ENCODE measurements at regions not wholly inside any gene's neighbourhood (a gene's known extent, or its start where the extent isn't known, plus 50 kb on each side); places are given as distances from the start of the nearest gene placed in this dataset.
"Not testable (repeated sequence)": the region's sequence is repeated elsewhere in the genome, so short reads cannot be mapped to it uniquely, and the experiment has no call there.

DNA sequence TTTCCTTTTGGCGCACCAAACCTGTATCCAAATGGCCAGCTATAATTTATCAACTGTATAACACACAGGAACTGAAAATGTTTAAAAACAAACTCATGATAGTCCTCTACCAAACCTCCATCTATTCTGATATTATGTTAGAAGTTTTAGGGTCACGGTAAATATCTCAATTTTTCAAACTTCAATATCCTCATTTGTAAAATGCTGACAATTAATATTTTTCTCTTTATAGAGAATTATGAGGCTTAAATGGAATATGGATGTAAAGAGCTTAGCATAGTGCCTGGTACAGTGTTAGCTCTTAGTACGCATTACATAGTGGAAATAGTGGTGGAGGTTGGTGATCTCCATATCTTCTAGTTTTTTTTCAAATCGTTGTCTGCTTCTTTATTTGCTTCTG lies 917.6 kb downstream of the TLE4 start:
- Histone ChIP-seq H3K9me3 (ENCODE audit: control insufficient read depth in 1 of 2, low read length in 2 of 2) (peaks cover 2 to 4% of the 10 kb centered on the region in 2 donors), H3K4me3 (ENCODE audit: low read depth in 1 of 2, low read length in 2 of 2) (no peak overlapping the region), H3K9ac (ENCODE audit: low read depth in 1 of 2, low read length in 2 of 2) (no peak overlapping the region), H3K4me1 (ENCODE audit: control insufficient read depth in 1 of 2, insufficient read depth in 2 of 2, low read length in 2 of 2) (no peaks in the 10 kb centered on the region), H3K27me3 (ENCODE audit: control insufficient read depth in 1 of 2, insufficient read depth in 2 of 2, low read length in 2 of 2) (no peaks in the 10 kb centered on the region), H3K36me3 (ENCODE audit: control insufficient read depth in 1 of 2, insufficient read depth in 2 of 2, low read length in 2 of 2) (no peaks in the 10 kb centered on the region), H3K27ac (ENCODE audit: low read depth, low read length) (no peak overlapping the region)

DNA sequence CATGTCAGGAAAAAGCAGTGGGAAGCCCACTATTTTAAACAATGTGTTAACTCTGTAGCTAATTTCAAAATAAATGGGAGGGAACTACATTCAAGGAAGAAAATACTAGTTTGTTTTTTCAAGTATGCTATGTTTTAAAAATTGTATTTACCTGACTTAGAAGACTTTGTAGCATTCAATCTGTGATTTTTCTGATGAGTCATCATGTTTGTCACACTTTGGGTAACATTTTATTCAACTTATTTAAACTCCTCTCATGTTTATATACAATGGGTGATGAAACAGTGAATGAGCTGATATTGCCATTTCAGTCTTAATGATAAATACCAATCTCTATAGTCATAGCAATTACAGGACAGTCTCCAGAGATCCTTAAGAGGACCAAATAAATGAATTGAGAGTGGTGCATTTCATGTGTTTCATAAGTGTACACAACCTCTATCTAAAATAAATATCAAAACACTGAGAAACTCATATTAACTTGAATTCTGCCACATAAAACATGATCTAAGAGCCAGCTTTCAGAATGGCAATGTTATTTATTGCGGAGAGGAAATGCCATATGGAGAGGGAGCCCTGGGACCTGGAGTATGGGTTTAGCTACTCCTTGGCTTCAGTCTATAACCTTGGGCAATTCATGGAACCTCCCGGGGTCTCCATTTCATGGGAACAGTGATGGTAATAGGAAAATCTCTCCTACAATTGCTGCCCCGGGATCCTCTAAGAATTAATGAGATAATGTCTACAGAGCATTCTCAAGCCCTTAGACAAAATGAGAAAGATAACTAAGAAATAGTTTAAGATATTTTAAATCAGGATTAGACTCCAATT lies 913.9 kb downstream of the TLE4 start:
- Histone ChIP-seq H3K36me3 (ENCODE audit: control insufficient read depth in 1 of 2, insufficient read depth in 2 of 2, low read length in 2 of 2) (no peaks in the 10 kb centered on the region), H3K9ac (ENCODE audit: low read depth in 1 of 2, low read length in 2 of 2) (no peak overlapping the region), H3K27me3 (ENCODE audit: control insufficient read depth in 1 of 2, insufficient read depth in 2 of 2, low read length in 2 of 2) (no peaks in the 10 kb centered on the region), H3K27ac (ENCODE audit: low read depth, low read length) (no peak overlapping the region), H3K4me1 (ENCODE audit: control insufficient read depth in 1 of 2, insufficient read depth in 2 of 2, low read length in 2 of 2) (no peaks in the 10 kb centered on the region), H3K4me3 (ENCODE audit: low read depth in 1 of 2, low read length in 2 of 2) (no peak overlapping the region), H3K9me3 (ENCODE audit: control insufficient read depth in 1 of 2, low read length in 2 of 2) (peaks cover 7 to 19% of the 10 kb centered on the region in 2 donors)

DNA sequence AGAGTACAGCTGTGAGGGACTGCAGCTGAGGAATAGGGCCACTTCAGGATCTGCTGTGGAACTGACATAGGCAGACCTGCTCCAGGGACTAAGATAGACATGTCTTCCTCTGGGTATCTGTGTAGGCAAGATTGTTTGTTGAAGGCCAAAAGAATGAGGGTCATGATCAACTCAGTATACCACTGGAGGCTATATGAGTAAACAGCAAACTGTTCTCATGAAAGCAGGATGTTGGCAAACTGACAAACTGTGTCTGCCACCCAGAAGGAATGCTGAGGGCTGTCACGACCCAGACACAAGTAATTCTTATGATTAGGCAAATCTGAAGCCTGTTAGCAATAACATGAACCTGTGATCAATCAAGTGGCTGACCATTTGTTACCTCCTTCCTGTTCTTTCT lies 910.5 kb downstream of the TLE4 start:
- H3K4me1 ChIP-seq (ENCODE audit: control insufficient read depth in 1 of 2, insufficient read depth in 2 of 2, low read length in 2 of 2); H3K9ac ChIP-seq (ENCODE audit: low read depth in 1 of 2, low read length in 2 of 2); H3K27me3 ChIP-seq (ENCODE audit: control insufficient read depth in 1 of 2, insufficient read depth in 2 of 2, low read length in 2 of 2); H3K4me3 ChIP-seq (ENCODE audit: low read depth in 1 of 2, low read length in 2 of 2); H3K27ac ChIP-seq (ENCODE audit: low read depth, low read length); H3K36me3 ChIP-seq (ENCODE audit: control insufficient read depth in 1 of 2, insufficient read depth in 2 of 2, low read length in 2 of 2): not testable (repeated sequence)
- H3K9me3 ChIP-seq (ENCODE audit: control insufficient read depth in 1 of 2, low read length in 2 of 2) = peaks cover 3 to 20% of the 10 kb centered on the region in 2 donors

DNA sequence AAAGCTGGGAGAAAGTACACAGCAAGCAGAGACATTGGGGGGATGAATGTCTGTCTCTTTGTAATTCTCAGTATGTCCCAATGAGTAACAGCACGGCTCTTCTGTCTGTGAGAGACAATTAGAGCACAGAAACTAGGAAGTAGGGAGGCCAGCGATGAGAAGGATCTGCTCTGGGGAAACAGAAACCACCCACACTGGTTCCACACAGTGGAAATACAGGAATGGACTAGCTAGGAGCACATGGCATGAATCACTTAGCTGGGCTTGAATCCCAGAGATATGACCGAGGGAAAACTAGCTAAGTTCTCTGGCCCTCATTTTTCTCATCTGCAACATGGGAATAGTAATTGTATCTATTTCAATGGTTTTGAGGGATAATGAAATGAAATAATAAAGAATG lies 895.9 kb downstream of the TLE4 start:
- H3K27me3 ChIP-seq (ENCODE audit: control insufficient read depth in 1 of 2, insufficient read depth in 2 of 2, low read length in 2 of 2) = no peaks in the 10 kb centered on the region
- no peak overlapping the region for H3K9ac ChIP-seq (ENCODE audit: low read depth in 1 of 2, low read length in 2 of 2)
- peaks cover 0 to 4% of the 10 kb centered on the region in 2 donors for H3K9me3 ChIP-seq (ENCODE audit: control insufficient read depth in 1 of 2, low read length in 2 of 2)
- no peak overlapping the region for H3K4me3 ChIP-seq (ENCODE audit: low read depth in 1 of 2, low read length in 2 of 2)
- H3K4me1 ChIP-seq (ENCODE audit: control insufficient read depth in 1 of 2, insufficient read depth in 2 of 2, low read length in 2 of 2) = no peaks in the 10 kb centered on the region
- no peak overlapping the region for H3K27ac ChIP-seq (ENCODE audit: low read depth, low read length)
- no peaks in the 10 kb centered on the region for H3K36me3 ChIP-seq (ENCODE audit: control insufficient read depth in 1 of 2, insufficient read depth in 2 of 2, low read length in 2 of 2)

DNA sequence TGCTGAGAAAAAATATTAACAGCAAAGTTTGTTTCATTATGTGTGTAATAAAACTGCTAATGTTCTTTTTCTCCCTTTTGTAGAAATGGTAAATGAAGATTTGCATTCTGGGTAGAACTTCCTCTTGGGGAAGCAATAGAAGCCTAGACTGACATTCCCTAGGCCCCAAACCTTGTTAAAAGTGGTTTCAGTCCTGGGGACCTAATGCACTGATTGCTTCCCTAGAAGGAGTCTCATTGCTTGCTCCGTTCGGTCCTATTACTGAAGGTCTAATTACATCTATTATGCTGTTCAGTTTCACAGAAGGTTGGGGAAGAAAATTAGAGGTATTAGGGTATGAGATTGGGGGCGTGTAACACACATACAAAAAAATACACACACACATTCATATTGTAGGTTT lies 893.8 kb downstream of the TLE4 start:
- Histone ChIP-seq H3K36me3 (ENCODE audit: control insufficient read depth in 1 of 2, insufficient read depth in 2 of 2, low read length in 2 of 2) (no peaks in the 10 kb centered on the region), H3K4me1 (ENCODE audit: control insufficient read depth in 1 of 2, insufficient read depth in 2 of 2, low read length in 2 of 2) (no peaks in the 10 kb centered on the region), H3K9me3 (ENCODE audit: control insufficient read depth in 1 of 2, low read length in 2 of 2) (peaks cover 2 to 4% of the 10 kb centered on the region in 2 donors), H3K27me3 (ENCODE audit: control insufficient read depth in 1 of 2, insufficient read depth in 2 of 2, low read length in 2 of 2) (no peaks in the 10 kb centered on the region), H3K27ac (ENCODE audit: low read depth, low read length) (no peak overlapping the region), H3K9ac (ENCODE audit: low read depth in 1 of 2, low read length in 2 of 2) (no peak overlapping the region), H3K4me3 (ENCODE audit: low read depth in 1 of 2, low read length in 2 of 2) (no peak overlapping the region)

DNA sequence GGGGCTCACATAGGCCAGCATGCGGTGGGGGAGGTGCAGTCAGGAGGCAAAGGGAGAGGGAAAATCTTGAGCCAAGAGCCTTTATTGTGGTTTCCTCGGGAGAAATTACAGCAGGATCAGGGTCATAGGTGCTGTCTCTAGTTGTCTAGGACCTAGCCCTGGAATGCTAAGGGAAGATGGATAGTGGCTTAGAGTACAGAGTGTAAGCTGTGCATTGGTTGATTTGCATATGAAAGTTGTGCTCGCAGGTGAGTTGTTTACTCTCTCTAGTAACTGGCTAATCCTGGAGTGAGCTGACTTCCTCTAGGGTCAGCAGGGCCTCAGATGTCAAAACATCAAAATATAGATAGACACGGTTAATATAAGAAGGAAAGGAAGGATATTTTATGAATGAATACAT lies 877.7 kb downstream of the TLE4 start:
- Histone ChIP-seq H3K27me3 (ENCODE audit: control insufficient read depth in 1 of 2, insufficient read depth in 2 of 2, low read length in 2 of 2) (no peaks in the 10 kb centered on the region), H3K9me3 (ENCODE audit: control insufficient read depth in 1 of 2, low read length in 2 of 2) (peaks cover 0 to 1% of the 10 kb centered on the region in 2 donors)

DNA sequence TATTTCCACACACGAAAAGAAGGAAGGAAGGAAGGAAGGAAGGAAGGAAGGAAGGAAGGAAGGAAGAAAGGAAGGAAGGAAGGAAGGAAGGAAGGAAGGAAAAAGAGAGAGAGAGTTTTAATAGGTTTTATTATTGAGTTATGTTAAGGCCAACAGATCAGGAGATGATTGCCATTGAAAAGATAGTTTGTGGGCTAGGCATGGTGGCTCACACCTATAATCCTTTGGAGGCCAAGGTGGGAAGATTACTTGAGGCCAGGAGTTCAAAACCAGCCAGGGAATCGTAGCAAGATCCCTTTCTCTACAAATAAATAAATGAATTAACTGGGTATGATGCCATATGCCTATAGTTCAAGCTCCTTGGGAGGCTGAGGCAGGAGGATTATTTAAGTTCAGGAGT lies 877.2 kb downstream of the TLE4 start:
- no peaks in the 10 kb centered on the region for H3K4me1 ChIP-seq (ENCODE audit: control insufficient read depth in 1 of 2, insufficient read depth in 2 of 2, low read length in 2 of 2)
- H3K27ac ChIP-seq (ENCODE audit: low read depth, low read length) = no peak overlapping the region
- no peaks in the 10 kb centered on the region for H3K36me3 ChIP-seq (ENCODE audit: control insufficient read depth in 1 of 2, insufficient read depth in 2 of 2, low read length in 2 of 2)
- no peak overlapping the region for H3K9ac ChIP-seq (ENCODE audit: low read depth in 1 of 2, low read length in 2 of 2)
- H3K9me3 ChIP-seq (ENCODE audit: control insufficient read depth in 1 of 2, low read length in 2 of 2) = no peaks in the 10 kb centered on the region
- no peak overlapping the region for H3K4me3 ChIP-seq (ENCODE audit: low read depth in 1 of 2, low read length in 2 of 2)
- H3K27me3 ChIP-seq (ENCODE audit: control insufficient read depth in 1 of 2, insufficient read depth in 2 of 2, low read length in 2 of 2) = no peaks in the 10 kb centered on the region

More for the DNA sequence above, 877.7 kb downstream of the TLE4 start:
- Histone ChIP-seq H3K27ac (ENCODE audit: low read depth, low read length) (no peak overlapping the region), H3K4me1 (ENCODE audit: control insufficient read depth in 1 of 2, insufficient read depth in 2 of 2, low read length in 2 of 2) (no peaks in the 10 kb centered on the region), H3K36me3 (ENCODE audit: control insufficient read depth in 1 of 2, insufficient read depth in 2 of 2, low read length in 2 of 2) (no peaks in the 10 kb centered on the region), H3K4me3 (ENCODE audit: low read depth in 1 of 2, low read length in 2 of 2) (no peak overlapping the region), H3K9ac (ENCODE audit: low read depth in 1 of 2, low read length in 2 of 2) (no peak overlapping the region)

DNA sequence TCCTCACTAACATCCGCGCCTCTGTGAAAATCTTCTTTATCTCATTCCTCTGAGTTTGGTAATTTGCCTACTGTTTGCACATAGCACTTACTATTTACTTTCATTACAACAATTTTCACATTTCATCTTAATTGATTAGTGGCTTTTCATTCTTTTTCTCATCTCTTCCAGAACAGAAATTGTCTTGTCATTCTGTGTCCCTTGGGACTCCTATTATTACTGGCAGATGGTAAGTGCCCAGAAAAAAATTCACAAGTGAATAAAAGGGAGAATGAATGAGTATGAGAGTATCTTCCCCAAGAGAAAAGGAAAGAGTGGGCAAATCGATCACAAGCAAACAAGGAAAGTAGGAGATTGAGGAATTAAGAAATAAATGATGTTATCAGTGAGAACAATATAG lies 876.1 kb downstream of the TLE4 start:
- H3K4me3 ChIP-seq (ENCODE audit: low read depth in 1 of 2, low read length in 2 of 2) = no peak overlapping the region
- H3K27me3 ChIP-seq (ENCODE audit: control insufficient read depth in 1 of 2, insufficient read depth in 2 of 2, low read length in 2 of 2) = no peaks in the 10 kb centered on the region
- no peak overlapping the region for H3K9ac ChIP-seq (ENCODE audit: low read depth in 1 of 2, low read length in 2 of 2)
- H3K9me3 ChIP-seq (ENCODE audit: control insufficient read depth in 1 of 2, low read length in 2 of 2) = no peaks in the 10 kb centered on the region
- H3K27ac ChIP-seq (ENCODE audit: low read depth, low read length) = no peak overlapping the region
- H3K4me1 ChIP-seq (ENCODE audit: control insufficient read depth in 1 of 2, insufficient read depth in 2 of 2, low read length in 2 of 2) = no peaks in the 10 kb centered on the region
- H3K36me3 ChIP-seq (ENCODE audit: control insufficient read depth in 1 of 2, insufficient read depth in 2 of 2, low read length in 2 of 2) = no peaks in the 10 kb centered on the region

DNA sequence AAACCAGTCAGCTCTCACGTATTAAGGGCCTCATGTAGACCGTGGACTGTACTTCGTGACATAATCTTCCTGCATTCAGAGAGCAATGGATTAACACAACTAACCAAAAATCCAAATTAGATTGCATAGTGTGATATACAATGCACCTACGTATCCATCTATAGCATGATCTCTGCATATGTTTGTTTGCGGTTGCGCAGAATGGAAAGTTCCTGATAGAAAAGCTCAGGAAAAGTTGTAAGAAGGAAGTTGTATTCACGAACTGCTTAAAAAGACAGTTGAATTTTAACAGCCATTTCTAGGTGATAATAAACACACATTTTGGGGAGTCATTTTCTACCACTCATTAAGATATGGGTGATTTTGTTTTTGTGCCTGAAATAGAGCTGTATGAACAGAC lies 869.0 kb downstream of the TLE4 start:
- no peaks in the 10 kb centered on the region for H3K27me3 ChIP-seq (ENCODE audit: control insufficient read depth in 1 of 2, insufficient read depth in 2 of 2, low read length in 2 of 2)
- H3K36me3 ChIP-seq (ENCODE audit: control insufficient read depth in 1 of 2, insufficient read depth in 2 of 2, low read length in 2 of 2) = no peaks in the 10 kb centered on the region
- no peaks in the 10 kb centered on the region for H3K4me1 ChIP-seq (ENCODE audit: control insufficient read depth in 1 of 2, insufficient read depth in 2 of 2, low read length in 2 of 2)
- H3K27ac ChIP-seq (ENCODE audit: low read depth, low read length) = no peak overlapping the region
- no peak overlapping the region for H3K4me3 ChIP-seq (ENCODE audit: low read depth in 1 of 2, low read length in 2 of 2)
- no peak overlapping the region for H3K9ac ChIP-seq (ENCODE audit: low read depth in 1 of 2, low read length in 2 of 2)
- H3K9me3 ChIP-seq (ENCODE audit: control insufficient read depth in 1 of 2, low read length in 2 of 2) = peaks cover 0 to 5% of the 10 kb centered on the region in 2 donors

DNA sequence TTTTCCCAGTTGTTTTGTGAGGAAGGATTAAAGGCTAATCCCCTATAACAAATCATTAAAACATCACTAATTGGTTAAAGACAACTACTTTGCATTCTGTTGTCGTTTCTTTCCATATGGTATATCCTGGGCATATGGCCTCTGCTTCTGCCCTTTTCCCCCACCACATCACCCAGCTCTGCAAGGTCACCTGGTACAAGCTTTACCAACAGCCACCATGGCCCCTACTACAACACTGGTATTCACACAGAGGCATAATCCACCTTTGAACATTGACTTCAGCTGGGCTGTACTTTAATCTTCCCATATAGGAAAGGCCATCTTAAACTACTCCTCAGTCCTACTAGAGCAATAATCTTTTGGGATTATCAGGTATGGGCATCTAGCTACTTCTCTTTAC lies 866.1 kb downstream of the TLE4 start:
- Histone ChIP-seq H3K4me3 (ENCODE audit: low read depth in 1 of 2, low read length in 2 of 2) (no peak overlapping the region), H3K4me1 (ENCODE audit: control insufficient read depth in 1 of 2, insufficient read depth in 2 of 2, low read length in 2 of 2) (no peaks in the 10 kb centered on the region), H3K9ac (ENCODE audit: low read depth in 1 of 2, low read length in 2 of 2) (no peak overlapping the region), H3K9me3 (ENCODE audit: control insufficient read depth in 1 of 2, low read length in 2 of 2) (peaks cover 0 to 5% of the 10 kb centered on the region in 2 donors), H3K27me3 (ENCODE audit: control insufficient read depth in 1 of 2, insufficient read depth in 2 of 2, low read length in 2 of 2) (no peaks in the 10 kb centered on the region), H3K36me3 (ENCODE audit: control insufficient read depth in 1 of 2, insufficient read depth in 2 of 2, low read length in 2 of 2) (no peaks in the 10 kb centered on the region), H3K27ac (ENCODE audit: low read depth, low read length) (no peak overlapping the region)
